Mesodermal cell (in vitro differentiated cells): ENCODE measurements at regions not wholly inside any gene's neighbourhood (a gene's known extent, or its start where the extent isn't known, plus 50 kb on each side); places are given as distances from the start of the nearest gene placed in this dataset.

ENCODE experiments used
- H3K27ac ChIP-seq: 2 replicates; pipeline ENCODE4 v1.7.0; 2013; ENCODE audit warnings: mild to moderate bottlenecking, low read depth, low read length, moderate library complexity; ENCODE audit not compliant: severe bottlenecking
- H3K36me3 ChIP-seq: 2 replicates; pipeline ENCODE4 v1.7.1; 2013; ENCODE audit warnings: mild to moderate bottlenecking, low read length, moderate library complexity; ENCODE audit not compliant: control insufficient read depth, insufficient read depth
- H3K4me1 ChIP-seq: one replicate; pipeline ENCODE4 v1.7.1; 2013; ENCODE audit warnings: mild to moderate bottlenecking, low read length; ENCODE audit not compliant: insufficient read depth, control insufficient read depth, poor library complexity, severe bottlenecking
- H3K4me3 ChIP-seq: 2 replicates; pipeline ENCODE4 v1.7.0; 2013; ENCODE audit warnings: low read length, control low read depth, mild to moderate bottlenecking; ENCODE audit not compliant: insufficient read depth, poor library complexity, severe bottlenecking; ENCODE audit errors: extremely low read depth
- H3K9me3 ChIP-seq: 2 replicates; pipeline ENCODE4 v1.7.1; 2013; ENCODE audit warnings: mild to moderate bottlenecking, low read length, moderate library complexity; ENCODE audit not compliant: control insufficient read depth
- WGBS, 2 experiments: methylation state at CpG; one replicate each; pipeline ENCODE4 v1.1.5; 2013; ENCODE audit warnings: missing lambda C conversion rate in 2 of 2; ENCODE audit not compliant: insufficient coverage in 2 of 2; 5-methylcytosine and 5-hydroxymethylcytosine counted together

DNA sequence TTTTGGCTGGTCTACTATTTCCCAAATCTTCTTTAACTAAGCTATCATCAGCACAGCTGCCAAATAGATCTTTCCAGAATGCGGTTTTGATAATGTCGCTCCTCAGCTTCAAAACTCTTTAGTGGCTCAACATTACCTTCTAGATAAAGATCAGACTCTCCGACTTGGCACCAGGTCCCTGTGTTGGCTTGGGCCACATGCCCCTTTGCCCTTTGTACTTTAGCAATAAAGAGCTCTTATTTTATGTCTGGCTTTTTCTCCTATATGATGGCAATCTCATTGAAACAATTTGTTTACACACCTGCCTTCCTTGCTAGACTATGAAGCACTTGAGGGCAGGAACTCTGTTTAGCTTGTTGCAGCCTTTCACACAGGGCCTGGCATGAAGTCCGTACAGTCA, 128.9 kb upstream of the GATA6 start:
- Histone ChIP-seq H3K36me3 (no peaks in the 10 kb centered on the region), H3K4me1 (peaks cover 8% of the 10 kb centered on the region), H3K4me3 (no peak overlapping the region), H3K9me3 (no peaks in the 10 kb centered on the region), H3K27ac (no peak overlapping the region)
- WGBS, 2 experiments: 92 to 93% methylated on average over 3 to 4 of the region's 4 CpGs

DNA sequence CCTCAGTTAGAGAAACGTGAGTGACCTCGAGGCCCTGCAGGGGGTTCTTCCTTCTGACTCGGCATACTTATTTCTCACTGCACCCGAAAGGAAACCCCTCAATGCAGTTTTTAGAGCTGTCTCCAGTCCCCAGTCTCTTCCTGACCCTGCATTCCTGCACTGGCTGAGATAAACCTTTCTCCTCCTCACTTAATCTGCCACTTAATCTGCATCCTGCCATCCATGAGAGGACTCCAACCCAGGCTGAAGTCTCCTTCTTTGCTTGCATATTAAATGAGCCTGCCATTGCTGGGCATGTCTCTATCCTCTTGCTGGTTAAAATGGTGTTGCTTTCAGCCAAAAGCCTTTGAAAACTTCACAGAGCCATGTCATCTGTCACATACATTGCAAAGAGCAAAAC, 125.6 kb upstream of the GATA6 start:
- H3K27ac ChIP-seq: no peak overlapping the region
- peaks cover 10% of the 10 kb centered on the region for H3K4me1 ChIP-seq
- WGBS, 2 experiments: 52 to 72% methylated on average over 4 of the region's 4 CpGs
- H3K36me3 ChIP-seq: no peaks in the 10 kb centered on the region
- H3K9me3 ChIP-seq: no peaks in the 10 kb centered on the region
- H3K4me3 ChIP-seq: no peak overlapping the region

DNA sequence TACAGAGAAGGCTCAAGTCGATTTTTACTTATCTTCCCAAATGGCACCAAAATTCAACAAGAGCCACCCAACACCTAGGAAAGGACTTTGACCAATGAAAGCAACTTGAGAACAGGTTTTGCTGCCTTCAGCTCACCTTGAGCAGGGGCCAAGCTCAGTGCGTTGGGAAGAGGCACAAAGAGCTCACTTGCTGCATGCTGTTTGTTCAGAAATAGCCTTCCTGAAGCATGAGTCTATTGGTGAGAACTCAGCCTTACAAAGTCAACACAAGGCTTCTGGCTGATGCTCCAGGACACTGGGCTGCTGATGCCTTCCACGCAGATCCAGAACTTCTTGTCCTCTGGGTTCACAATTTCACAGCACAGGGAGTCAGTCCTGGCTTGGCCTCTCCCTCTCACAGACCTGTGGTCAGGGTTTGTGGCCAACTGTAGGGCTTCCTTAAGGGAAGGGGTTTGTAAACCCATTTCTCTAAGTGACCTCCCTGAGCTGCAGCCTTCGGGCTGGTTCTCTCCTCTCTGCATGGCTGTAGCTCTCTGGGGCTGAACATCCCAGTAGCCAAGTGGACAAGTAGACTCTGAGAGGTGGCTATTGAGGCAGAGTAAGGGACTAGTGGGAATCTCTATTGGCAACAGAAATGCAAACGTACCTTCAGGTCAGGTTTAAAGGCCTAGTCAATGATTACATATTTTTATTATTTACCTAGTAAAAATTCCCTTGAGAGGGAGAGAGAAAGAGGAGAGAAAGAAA, 124.7 kb upstream of the GATA6 start:
- Histone ChIP-seq H3K9me3 (no peaks in the 10 kb centered on the region), H3K27ac (no peak overlapping the region), H3K36me3 (no peaks in the 10 kb centered on the region), H3K4me3 (no peak overlapping the region), H3K4me1 (peaks cover 15% of the 10 kb centered on the region)
- WGBS, 2 experiments: 78 to 93% methylated on average over 3 to 5 of the region's 5 CpGs

DNA sequence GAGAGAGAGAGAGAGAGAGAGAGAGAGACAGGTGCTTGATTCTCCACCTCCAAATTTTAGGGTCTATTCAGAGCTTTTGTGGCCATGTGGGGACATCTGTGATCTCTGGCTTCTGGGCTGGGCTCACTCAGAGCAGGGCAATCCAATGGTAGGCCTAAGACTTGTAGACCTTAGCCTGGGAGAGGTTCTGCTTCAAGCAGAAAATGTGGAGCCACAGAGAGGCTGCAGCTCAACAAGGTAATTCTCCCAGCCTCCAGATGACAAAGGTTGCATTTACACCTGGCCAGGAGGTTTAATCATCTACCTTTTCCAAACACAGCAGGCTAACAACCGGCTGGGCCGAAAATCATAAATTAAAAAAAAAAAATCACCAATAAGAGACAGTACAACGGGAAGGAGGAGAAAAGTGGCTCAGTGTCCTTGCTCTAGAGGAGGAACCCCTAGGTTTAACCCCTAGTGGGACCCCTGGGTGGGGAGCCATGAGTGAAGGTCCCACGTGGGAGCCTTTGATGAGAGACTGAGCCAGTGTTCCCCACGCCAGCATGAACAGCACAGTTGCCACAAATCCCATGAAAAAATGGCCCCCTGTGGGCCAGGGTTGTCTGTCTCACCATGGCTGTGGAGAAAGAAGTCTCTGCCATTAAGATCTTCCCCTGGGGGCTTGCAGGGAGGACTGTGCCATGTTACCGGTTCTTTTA, 124.0 kb upstream of the GATA6 start:
- WGBS, 2 experiments: 88 to 92% methylated on average over 4 to 5 of the region's 6 CpGs
- Histone ChIP-seq H3K4me3 (no peak overlapping the region), H3K36me3 (no peaks in the 10 kb centered on the region), H3K9me3 (no peaks in the 10 kb centered on the region), H3K4me1 (peaks cover 15% of the 10 kb centered on the region), H3K27ac (no peak overlapping the region)

DNA sequence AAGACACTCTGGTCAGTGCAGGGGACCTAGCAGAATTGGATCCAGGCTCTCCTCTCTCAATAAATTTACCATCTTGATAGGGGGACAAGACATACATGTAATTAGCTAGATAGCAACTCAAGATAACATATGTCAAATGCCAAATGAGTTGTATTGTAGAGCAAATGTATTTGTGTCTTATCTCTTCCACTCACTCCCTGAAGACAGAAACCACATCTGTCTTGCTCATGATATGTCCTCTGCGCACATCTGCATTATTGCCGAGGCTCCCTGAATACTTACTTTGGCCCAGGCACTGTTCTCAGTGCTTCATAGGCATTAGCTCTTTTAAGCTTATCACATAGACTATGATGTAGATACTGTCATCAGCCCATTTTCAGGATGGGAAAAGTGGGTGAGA, 122.9 kb upstream of the GATA6 start:
- Histone ChIP-seq H3K27ac (no peak overlapping the region), H3K9me3 (no peaks in the 10 kb centered on the region), H3K4me3 (no peak overlapping the region), H3K4me1 (peaks cover 15% of the 10 kb centered on the region), H3K36me3 (no peaks in the 10 kb centered on the region)
- WGBS, 2 experiments: 73 to 94% methylated on average over 2 of the region's 2 CpGs

DNA sequence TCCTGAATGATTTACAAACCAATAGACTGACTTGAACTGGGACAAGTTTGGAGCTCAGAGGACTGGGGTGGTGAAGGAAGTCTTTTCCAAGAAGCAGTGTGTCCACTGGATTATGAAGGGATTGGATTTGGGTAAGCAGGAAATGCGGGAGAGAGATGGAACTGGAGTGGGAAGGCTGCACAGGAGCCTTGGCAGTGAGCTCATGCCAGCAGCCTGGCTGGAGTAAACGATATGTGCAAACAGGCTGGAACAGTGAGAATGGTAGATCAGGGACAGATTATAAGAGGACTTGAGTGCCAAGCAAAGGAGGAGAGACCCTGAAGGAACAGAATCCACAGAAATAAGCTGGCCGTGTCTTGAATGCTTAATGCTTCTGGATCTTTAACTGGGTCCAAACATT, 121.9 kb upstream of the GATA6 start:
- Histone ChIP-seq H3K27ac (no peak overlapping the region), H3K36me3 (no peaks in the 10 kb centered on the region), H3K4me1 (peaks cover 15% of the 10 kb centered on the region), H3K9me3 (no peaks in the 10 kb centered on the region), H3K4me3 (no peak overlapping the region)
- 95 to 96% methylated on average over 3 of the region's 3 CpGs for WGBS, 2 experiments

DNA sequence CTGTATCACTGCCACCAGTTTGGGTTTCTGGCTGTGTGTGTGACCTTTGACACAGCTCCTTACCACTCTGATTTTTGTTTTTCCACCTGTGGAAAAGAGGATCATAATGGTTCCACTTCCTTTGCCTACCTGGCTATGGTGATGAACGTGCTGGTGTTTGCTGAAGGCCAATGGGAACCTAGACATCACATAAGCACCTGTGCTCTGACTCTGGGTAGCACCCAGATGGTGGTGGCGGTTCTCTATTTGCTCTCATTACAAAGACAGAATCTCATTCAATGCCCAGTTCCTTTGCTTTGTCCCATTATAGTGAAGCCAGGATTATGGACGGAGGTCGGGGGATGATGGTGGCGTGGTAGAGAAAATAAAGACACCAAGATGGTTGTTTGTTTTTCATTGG, 121.2 kb upstream of the GATA6 start:
- H3K4me1 ChIP-seq: peaks cover 15% of the 10 kb centered on the region

DNA sequence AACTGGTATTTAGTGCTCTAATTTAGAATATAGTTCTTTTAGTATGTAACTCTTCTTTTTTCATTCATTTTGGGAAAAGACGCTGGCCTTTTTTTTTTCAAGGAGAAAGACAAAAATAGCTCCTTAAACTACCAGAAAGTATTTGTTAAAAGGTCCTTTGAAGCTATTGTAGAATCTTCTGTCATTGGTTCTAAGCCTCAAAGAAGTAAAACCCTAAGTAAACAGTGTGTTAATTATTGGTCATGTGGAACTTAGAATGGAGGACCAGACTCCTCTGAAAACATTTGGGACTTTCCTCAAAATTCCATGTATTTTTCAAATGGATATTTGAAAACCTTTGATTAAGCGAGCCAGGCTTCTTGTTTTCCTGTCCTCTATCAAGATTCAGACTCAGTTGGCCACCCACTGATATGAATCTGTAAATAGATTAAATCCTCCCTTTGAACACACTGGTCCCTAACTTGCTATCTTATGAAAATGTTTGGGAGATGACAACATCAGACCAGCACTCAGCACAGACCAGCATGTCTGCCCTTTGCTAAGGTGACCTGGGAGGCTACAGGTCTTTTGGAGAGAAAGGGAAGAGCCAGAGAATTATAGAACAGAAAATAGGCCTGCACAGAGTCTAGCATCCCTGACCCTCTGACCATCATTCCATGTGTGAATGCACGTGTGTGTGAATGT, 120.3 kb upstream of the GATA6 start:
- no peak overlapping the region for H3K4me3 ChIP-seq
- H3K4me1 ChIP-seq: peaks cover 9% of the 10 kb centered on the region
- WGBS, 2 experiments: 100% methylated on average over 1 of the region's 3 CpGs
- no peaks in the 10 kb centered on the region for H3K9me3 ChIP-seq
- no peak overlapping the region for H3K27ac ChIP-seq
- no peaks in the 10 kb centered on the region for H3K36me3 ChIP-seq

More for the DNA sequence above, 121.2 kb upstream of the GATA6 start:
- no peak overlapping the region for H3K27ac ChIP-seq
- H3K4me3 ChIP-seq: no peak overlapping the region
- no peaks in the 10 kb centered on the region for H3K36me3 ChIP-seq
- no peaks in the 10 kb centered on the region for H3K9me3 ChIP-seq
- WGBS, 2 experiments: 80 to 100% methylated on average over 1 to 2 of the region's 5 CpGs

DNA sequence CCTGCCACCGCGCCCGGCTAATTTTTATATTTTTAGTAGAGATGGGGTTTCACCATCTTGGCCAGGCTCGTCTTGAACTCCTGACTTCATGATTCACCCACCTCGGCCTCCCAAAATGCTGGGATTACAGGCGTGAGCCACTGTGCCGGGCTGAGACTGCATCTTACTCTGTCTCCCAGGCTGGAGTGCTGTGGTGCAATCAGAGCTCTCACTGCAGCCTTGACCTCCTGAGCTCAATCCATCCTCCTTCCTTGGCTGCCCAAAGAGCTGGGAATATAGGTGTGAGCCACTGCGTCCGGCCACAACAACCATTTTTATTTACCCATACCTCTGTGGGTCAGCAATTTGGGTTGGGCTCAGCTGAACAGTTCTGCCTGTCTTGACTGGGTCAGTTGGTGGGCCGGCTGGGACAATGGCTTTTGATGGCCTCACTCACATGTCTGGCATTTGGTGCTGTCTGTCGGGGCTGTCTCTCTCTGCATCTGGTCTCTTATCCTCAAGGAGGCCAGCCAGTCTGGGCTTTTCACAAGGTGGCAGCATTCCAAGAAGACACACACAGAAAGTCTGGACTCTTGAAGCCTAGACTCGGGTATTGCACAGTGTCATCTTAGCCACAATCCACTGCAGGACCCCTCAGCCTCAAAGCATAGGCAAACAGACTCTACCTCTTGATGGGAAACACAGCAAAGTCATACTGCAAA, 116.8 kb upstream of the GATA6 start:
- H3K4me1 ChIP-seq: peaks cover 7% of the 10 kb centered on the region
- H3K4me3 ChIP-seq: no peak overlapping the region
- 95 to 97% methylated on average over 7 to 12 of the region's 12 CpGs for WGBS, 2 experiments
- no peaks in the 10 kb centered on the region for H3K36me3 ChIP-seq
- H3K27ac ChIP-seq: no peak overlapping the region
- H3K9me3 ChIP-seq: no peaks in the 10 kb centered on the region

DNA sequence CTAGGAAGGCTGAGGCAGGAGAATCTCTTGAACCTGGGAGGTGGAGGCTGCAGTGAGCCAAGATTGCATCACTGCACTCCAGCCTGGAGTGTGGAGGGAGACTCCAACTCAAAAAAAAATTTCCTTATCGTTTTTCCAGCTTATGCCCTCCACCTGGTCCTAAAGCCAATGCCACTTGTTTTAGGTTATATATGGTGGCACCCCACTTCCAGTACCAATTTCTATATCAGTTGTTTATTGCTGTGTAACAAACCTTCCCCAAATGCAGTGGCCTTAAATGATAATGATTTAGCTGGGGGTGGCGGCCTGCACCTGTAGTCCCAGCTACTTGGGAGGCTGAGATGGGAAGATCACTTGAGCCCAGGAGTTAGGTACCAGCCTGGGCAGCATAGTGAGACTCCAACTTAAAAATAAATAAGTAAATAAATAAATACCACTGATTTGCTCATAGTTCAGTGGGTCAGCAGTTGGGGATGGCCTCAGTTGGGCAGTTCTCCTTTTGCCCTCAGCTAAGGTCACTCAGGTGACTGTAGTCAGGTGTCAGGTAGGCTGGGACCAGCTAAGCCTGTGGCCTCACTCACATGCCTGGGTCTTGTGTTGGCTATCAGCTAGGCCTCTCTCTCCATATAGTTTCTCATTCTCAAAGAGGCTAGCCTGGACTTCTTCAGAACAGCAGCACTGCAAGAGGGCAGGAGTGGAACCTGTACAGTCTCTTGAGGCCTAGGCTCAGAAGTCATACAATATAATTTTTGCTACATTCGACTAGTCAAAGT, 113.7 kb upstream of the GATA6 start:
- no peaks in the 10 kb centered on the region for H3K9me3 ChIP-seq
- 100% methylated on average over 1 of the region's 3 CpGs; no CpG with 5 or more reads in 1 of the 2 experiments for WGBS, 2 experiments
- H3K4me1 ChIP-seq: peaks cover 4% of the 10 kb centered on the region
- no peak overlapping the region for H3K4me3 ChIP-seq
- H3K36me3 ChIP-seq: no peaks in the 10 kb centered on the region
- H3K27ac ChIP-seq: no peak overlapping the region
